DND-41 (cell line): ENCODE measurements at regions not wholly inside any gene's neighbourhood (a gene's known extent, or its start where the extent isn't known, plus 50 kb on each side); places are given as distances from the start of the nearest gene placed in this dataset.

ENCODE experiments used
- ATAC-seq: fragments of 200-7000 bp; cut with Tn5 transposase; 3 replicates; pipeline ENCODE4 v1.9.1; 2021; ENCODE audit warnings: low read depth; ENCODE audit not compliant: insufficient read depth
- DNase-seq: peaks from one replicate; pipeline ENCODE4 v3.0.0-alpha.2; 2020
- H2AFZ ChIP-seq: 2 replicates; pipeline ENCODE4 v1.6.0; 2012; ENCODE audit warnings: low read depth, low read length
- H3K27ac ChIP-seq: 2 replicates; pipeline ENCODE4 v1.5.1; 2012; ENCODE audit warnings: low read length, inconsistent platforms
- H3K27me3 ChIP-seq: fragments of 200-600 bp; sonication (generic); 2 replicates; pipeline ENCODE4 v1.6.0; 2012; ENCODE audit warnings: low read length, mild to moderate bottlenecking, inconsistent platforms; ENCODE audit not compliant: insufficient read depth, poor library complexity
- H3K36me3 ChIP-seq: 2 replicates; pipeline ENCODE4 v1.5.1; 2012; ENCODE audit warnings: low read length, inconsistent platforms; ENCODE audit not compliant: insufficient read depth
- H3K4me1 ChIP-seq: 2 replicates; pipeline ENCODE4 v1.5.1; 2012; ENCODE audit warnings: mild to moderate bottlenecking, low read length; ENCODE audit not compliant: insufficient read depth
- H3K4me2 ChIP-seq: 2 replicates; pipeline ENCODE4 v1.6.0; 2012; ENCODE audit warnings: mild to moderate bottlenecking, moderate library complexity, low read length, inconsistent platforms; ENCODE audit not compliant: insufficient read depth
- H3K4me3 ChIP-seq, 2 experiments: fragments of 200-600 bp in 1 of 2; shearing (Covaris generic) in 1 of 2; 2 replicates each; pipeline ENCODE4 v1.5.1; 2012 to 2016; ENCODE audit warnings: inconsistent platforms in 2 of 2, low read length in 2 of 2, mild to moderate bottlenecking in 2 of 2, low read depth in 1 of 2, moderate library complexity in 1 of 2
- H3K79me2 ChIP-seq: 2 replicates; pipeline ENCODE4 v1.6.0; 2012; ENCODE audit warnings: low read length, inconsistent platforms; ENCODE audit not compliant: insufficient read depth
- H3K9ac ChIP-seq: 2 replicates; pipeline ENCODE4 v1.6.0; 2012; ENCODE audit warnings: low read depth, mild to moderate bottlenecking, inconsistent platforms, low read length, moderate library complexity
- H3K9me3 ChIP-seq: 2 replicates; pipeline ENCODE4 v1.5.1; 2012; ENCODE audit warnings: low read length, moderate library complexity, mild to moderate bottlenecking, inconsistent platforms; ENCODE audit not compliant: insufficient read depth, severe bottlenecking
- H4K20me1 ChIP-seq: 2 replicates; pipeline ENCODE4 v1.6.0; 2012; ENCODE audit warnings: low read length; ENCODE audit not compliant: insufficient read depth
- EZH2 ChIP-seq: IDR thresholded peaks from 3 replicates; pipeline ENCODE4 v1.6.1; 2012; ENCODE audit warnings: borderline replicate concordance, low read depth, mild to moderate bottlenecking, moderate library complexity, low read length, inconsistent platforms; ENCODE audit not compliant: severe bottlenecking
- TF ChIP-seq, protein P1 (sequence below): IDR thresholded peaks from 2 replicates; pipeline ENCODE4 v1.5.1; 2012; ENCODE audit warnings: borderline replicate concordance, low read length, moderate library complexity, mild to moderate bottlenecking; ENCODE audit not compliant: poor library complexity, severe bottlenecking; ENCODE audit errors: extremely low read depth

DNA sequence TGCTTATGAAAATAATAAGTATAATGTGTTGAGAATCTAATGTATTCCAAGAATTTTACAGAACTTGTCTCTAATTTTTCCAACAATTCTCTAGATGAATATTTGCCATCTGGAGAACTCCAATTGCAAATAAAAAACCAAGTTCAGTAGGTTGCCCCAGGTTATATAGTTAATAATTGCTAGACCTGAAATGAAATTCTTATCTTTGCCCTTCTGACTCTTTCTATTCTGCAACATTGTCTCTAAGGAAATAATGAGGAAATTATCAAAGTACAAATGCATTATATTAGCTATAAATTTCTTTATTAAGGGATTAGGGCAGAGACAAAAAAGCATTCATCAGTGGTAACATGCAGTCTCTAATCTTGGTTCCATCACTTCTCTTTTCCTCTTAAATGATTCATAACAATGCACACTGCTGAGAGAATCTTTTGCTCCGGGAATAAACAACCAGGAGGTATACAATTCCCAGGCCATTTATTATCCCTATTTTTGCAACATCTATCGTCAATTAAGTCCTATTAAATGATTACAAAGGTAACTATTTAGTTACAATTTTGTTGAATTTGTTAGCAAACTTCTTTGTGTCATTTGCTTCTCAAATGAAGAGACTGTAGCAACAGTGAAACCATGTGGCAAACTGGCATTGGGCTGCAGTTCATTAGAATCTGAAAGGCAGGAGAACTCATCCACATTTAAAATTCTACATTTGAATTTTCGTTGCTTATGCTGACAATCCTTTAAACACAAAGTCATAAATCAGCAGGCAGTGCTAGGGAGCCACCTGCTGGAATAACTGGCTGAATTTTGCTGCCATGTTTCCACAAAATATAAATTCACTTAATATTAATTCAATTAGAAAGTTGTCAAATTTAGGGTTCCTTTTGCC lies 349.6 kb downstream of the KIF2B start:
- ATAC-seq (no peak), DNase-seq (peak; percentile 9)
- Histone ChIP-seq H3K4me2 (no peak overlapping the region), H3K79me2 (no peaks in the 10 kb centered on the region), H4K20me1 (no peaks in the 10 kb centered on the region), H3K27ac (no peak overlapping the region), H2AFZ (no peak overlapping the region), H3K36me3 (no peaks in the 10 kb centered on the region), H3K4me1 (no peaks in the 10 kb centered on the region), H3K9me3 (no peaks in the 10 kb centered on the region), H3K4me3 (no peak overlapping the region), H3K9ac (no peak overlapping the region), H3K27me3 (no peaks in the 10 kb centered on the region)
- no peak for TF ChIP-seq EZH2
- TF ChIP-seq, protein P1, sequence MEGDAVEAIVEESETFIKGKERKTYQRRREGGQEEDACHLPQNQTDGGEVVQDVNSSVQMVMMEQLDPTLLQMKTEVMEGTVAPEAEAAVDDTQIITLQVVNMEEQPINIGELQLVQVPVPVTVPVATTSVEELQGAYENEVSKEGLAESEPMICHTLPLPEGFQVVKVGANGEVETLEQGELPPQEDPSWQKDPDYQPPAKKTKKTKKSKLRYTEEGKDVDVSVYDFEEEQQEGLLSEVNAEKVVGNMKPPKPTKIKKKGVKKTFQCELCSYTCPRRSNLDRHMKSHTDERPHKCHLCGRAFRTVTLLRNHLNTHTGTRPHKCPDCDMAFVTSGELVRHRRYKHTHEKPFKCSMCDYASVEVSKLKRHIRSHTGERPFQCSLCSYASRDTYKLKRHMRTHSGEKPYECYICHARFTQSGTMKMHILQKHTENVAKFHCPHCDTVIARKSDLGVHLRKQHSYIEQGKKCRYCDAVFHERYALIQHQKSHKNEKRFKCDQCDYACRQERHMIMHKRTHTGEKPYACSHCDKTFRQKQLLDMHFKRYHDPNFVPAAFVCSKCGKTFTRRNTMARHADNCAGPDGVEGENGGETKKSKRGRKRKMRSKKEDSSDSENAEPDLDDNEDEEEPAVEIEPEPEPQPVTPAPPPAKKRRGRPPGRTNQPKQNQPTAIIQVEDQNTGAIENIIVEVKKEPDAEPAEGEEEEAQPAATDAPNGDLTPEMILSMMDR, result peak; percentile 56

DNA sequence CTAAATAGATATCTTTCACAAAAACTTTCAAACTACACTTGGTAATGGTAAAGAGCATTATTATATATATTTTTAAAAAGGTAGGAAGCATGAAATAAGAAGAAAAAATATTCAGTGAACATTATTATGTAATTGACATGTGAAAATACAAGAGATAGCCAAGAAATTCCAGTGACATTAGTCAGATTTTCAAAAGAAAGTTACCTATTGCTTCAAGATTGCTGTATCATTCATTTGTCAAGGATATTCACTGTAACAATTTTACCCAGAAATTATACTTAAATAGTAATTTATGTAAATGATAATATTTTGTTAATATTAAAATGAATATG lies 350.2 kb downstream of the KIF2B start:
- Histone ChIP-seq H3K4me3 (no peak overlapping the region), H3K27ac (no peak overlapping the region), H3K4me2 (no peak overlapping the region), H3K27me3 (no peaks in the 10 kb centered on the region), H3K9ac (no peak overlapping the region), H3K9me3 (no peaks in the 10 kb centered on the region), H3K36me3 (no peaks in the 10 kb centered on the region), H4K20me1 (no peaks in the 10 kb centered on the region), H3K4me1 (no peaks in the 10 kb centered on the region), H3K79me2 (no peaks in the 10 kb centered on the region), H2AFZ (no peak overlapping the region)
- no peak for DNase-seq
- no peak for ATAC-seq
- TF ChIP-seq, protein P1, result no peak
- TF ChIP-seq EZH2, result no peak

DNA sequence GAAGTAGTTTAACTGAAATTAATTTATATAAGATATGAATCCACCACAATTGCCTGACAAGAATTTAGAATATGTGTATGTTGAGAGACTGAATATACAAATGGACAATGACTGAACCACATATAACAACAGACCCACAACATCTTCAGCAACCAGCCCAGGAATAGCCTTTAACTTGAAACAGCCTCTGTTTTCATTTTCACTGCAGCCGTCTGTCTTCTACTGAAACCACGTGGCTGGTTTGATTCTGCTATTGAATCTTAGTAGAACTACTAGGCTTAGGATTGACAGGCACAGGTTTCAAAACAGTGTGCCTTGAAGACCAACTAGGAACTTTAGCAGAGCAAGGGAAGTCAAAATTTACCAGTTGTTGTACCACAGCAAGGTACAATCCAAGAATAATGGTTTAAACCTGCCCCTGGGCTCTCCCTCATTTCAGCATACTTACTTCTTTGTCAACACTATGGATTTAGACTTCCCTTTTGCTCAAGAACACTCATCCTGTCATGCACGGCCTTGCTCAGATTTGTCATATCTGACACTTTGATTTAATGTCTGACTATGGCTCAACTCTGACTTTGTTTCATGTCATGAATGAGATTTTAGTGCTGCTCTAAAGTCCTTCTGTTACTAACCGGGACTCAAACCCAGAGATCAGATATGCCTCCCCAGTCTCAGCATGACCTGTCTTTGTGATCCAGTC lies 355.0 kb downstream of the KIF2B start:
- no peaks in the 10 kb centered on the region for H3K36me3 ChIP-seq

More for the DNA sequence above, 355.0 kb downstream of the KIF2B start:
- Histone ChIP-seq H3K4me1 (no peaks in the 10 kb centered on the region), H3K27ac (no peak overlapping the region), H3K79me2 (no peaks in the 10 kb centered on the region), H3K4me3 (no peak overlapping the region), H4K20me1 (no peaks in the 10 kb centered on the region), H3K27me3 (no peaks in the 10 kb centered on the region), H3K9me3 (no peaks in the 10 kb centered on the region), H3K9ac (no peak overlapping the region), H3K4me2 (no peak overlapping the region), H2AFZ (no peak overlapping the region)
- TF ChIP-seq, protein P1, result no peak
- TF ChIP-seq EZH2, result no peak
- ATAC-seq (no peak), DNase-seq (no peak)
